Activated T-cell treated with anti-CD3 and anti-CD28 coated beads, Interleukin-2, amount 50 U/mL, for 72 hours (primary cell): ENCODE measurements at regions not wholly inside any gene's neighbourhood (a gene's known extent, or its start where the extent isn't known, plus 50 kb on each side); places are given as distances from the start of the nearest gene placed in this dataset.
"Not testable (repeated sequence)": the region's sequence is repeated elsewhere in the genome, so short reads cannot be mapped to it uniquely, and the experiment has no call there.

ENCODE experiments used
- ATAC-seq, 2 donors: fragments of 150-1000 bp; cut with Tn5 transposase; replicated peaks in 1 of 2; 2 replicates each; pipeline ENCODE4 v1.10.0; 2021; ENCODE audit warnings: moderate library complexity in 2 of 2, mild to moderate bottlenecking in 1 of 2
- DNase-seq, 2 donors: peaks; one replicate each; pipeline ENCODE4 v3.0.0; 2021 to 2022; ENCODE audit warnings: mixed read lengths in 1 of 2
- H3K27ac Mint-ChIP-seq: one replicate; pipeline ENCODE4 v1.8.0; 2022; ENCODE audit warnings: mild to moderate bottlenecking, moderate library complexity, mixed read lengths
- H3K27me3 Mint-ChIP-seq: one replicate; pipeline ENCODE4 v1.8.0; 2022; ENCODE audit warnings: low read depth, mixed read lengths
- H3K36me3 Mint-ChIP-seq, 2 donors: one replicate each; pipeline ENCODE4 v1.8.0; 2022; ENCODE audit warnings: mixed read lengths in 2 of 2, mild to moderate bottlenecking in 1 of 2; ENCODE audit not compliant: insufficient read depth in 2 of 2
- H3K4me1 Mint-ChIP-seq: one replicate; pipeline ENCODE4 v1.8.0; 2022; ENCODE audit warnings: low read depth, mixed read lengths
- H3K4me3 Mint-ChIP-seq, 2 donors: one replicate each; pipeline ENCODE4 v1.8.0; 2022; ENCODE audit warnings: mild to moderate bottlenecking in 2 of 2, mixed read lengths in 2 of 2, moderate library complexity in 2 of 2
- H3K9me3 Mint-ChIP-seq, 2 donors: one replicate each; pipeline ENCODE4 v1.8.0; 2022; ENCODE audit warnings: mixed read lengths in 2 of 2

- ATAC-seq = no peak
- Mint-ChIP-seq H3K9me3 (no peaks in the 10 kb centered on the region), H3K36me3 (no peaks in the 10 kb centered on the region), H3K4me3 (no peak overlapping the region), H3K27ac (no peak overlapping the region), H3K27me3 (peaks cover 20% of the 10 kb centered on the region), H3K4me1 (no peaks in the 10 kb centered on the region)
- DNase-seq = no peak
These were observed 54.2 kb upstream of the RABGAP1L start for GRCh38 chr1:174105086-174105485.

GRCh38 chr1:174103766-174104165, 55.6 kb upstream of the RABGAP1L start:
- DNase-seq = no peak
- no peak for ATAC-seq
- H3K27ac Mint-ChIP-seq = no peak overlapping the region
- no peaks in the 10 kb centered on the region for H3K4me1 Mint-ChIP-seq
- peaks cover 7% of the 10 kb centered on the region for H3K27me3 Mint-ChIP-seq
- H3K36me3 Mint-ChIP-seq = no peaks in the 10 kb centered on the region
- H3K4me3 Mint-ChIP-seq = no peak overlapping the region
- H3K9me3 Mint-ChIP-seq = no peaks in the 10 kb centered on the region

- H3K27ac Mint-ChIP-seq, DNase-seq, H3K27me3 Mint-ChIP-seq, H3K4me1 Mint-ChIP-seq, ATAC-seq, H3K4me3 Mint-ChIP-seq, H3K36me3 Mint-ChIP-seq, H3K9me3 Mint-ChIP-seq: not testable (repeated sequence)
These were observed 57.3 kb upstream of the RABGAP1L start for GRCh38 chr1:174101976-174102375.

- Mint-ChIP-seq H3K27me3 (peaks cover 10% of the 10 kb centered on the region), H3K4me1 (no peaks in the 10 kb centered on the region), H3K4me3 (no peak overlapping the region), H3K9me3 (no peaks in the 10 kb centered on the region), H3K36me3 (no peaks in the 10 kb centered on the region), H3K27ac (no peak overlapping the region)
- ATAC-seq (no peak), DNase-seq (no peak)
These were observed 61.9 kb upstream of the RABGAP1L start for GRCh38 chr1:174097426-174097825.

GRCh38 chr1:174093789-174094188, 65.5 kb upstream of the RABGAP1L start:
- DNase-seq (peak; percentile 4 to 5), ATAC-seq (peak; percentile 39 to 40)
- H3K27ac Mint-ChIP-seq, H3K36me3 Mint-ChIP-seq, H3K4me3 Mint-ChIP-seq, H3K4me1 Mint-ChIP-seq, H3K9me3 Mint-ChIP-seq: not testable (repeated sequence)
- H3K27me3 Mint-ChIP-seq = peaks cover 10% of the 10 kb centered on the region

DNA sequence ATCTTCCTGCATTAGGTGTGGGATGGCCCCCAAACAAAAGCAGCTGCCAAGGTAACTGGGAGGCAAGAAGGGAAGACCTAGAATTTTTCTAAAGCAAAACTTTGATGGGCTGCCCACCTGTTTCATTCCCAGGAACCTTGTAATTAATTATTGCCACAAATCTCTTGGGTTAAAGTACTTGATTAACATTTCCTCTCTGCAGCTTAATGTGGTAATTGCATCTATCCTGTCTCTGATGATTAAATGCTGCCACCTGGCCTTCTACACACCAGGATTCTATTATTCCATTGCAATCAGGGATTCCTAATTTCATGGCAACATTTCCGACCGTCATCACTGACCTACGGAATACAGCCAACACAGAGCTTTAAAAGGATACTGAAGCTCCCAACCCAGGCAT, 68.3 kb upstream of the RC3H1 start:
- H3K27ac Mint-ChIP-seq = no peak overlapping the region
- H3K27me3 Mint-ChIP-seq = peaks cover 1% of the 10 kb centered on the region
- no peaks in the 10 kb centered on the region for H3K4me1 Mint-ChIP-seq
- ATAC-seq (no peak), DNase-seq (no peak)
- no peak overlapping the region for H3K4me3 Mint-ChIP-seq
- peaks cover 0 to 3% of the 10 kb centered on the region in 2 donors for H3K36me3 Mint-ChIP-seq
- H3K9me3 Mint-ChIP-seq = peaks cover 0 to 3% of the 10 kb centered on the region in 2 donors

GRCh38 chr1:174080819-174081218, 58.7 kb upstream of the RC3H1 start:
- Mint-ChIP-seq H3K4me1 (no peaks in the 10 kb centered on the region), H3K27ac (no peak overlapping the region), H3K36me3 (peaks cover 0 to 1% of the 10 kb centered on the region in 2 donors), H3K4me3 (no peak overlapping the region), H3K9me3 (no peaks in the 10 kb centered on the region), H3K27me3 (peaks cover 10% of the 10 kb centered on the region)
- DNase-seq (no peak), ATAC-seq (no peak)

GRCh38 chr1:174079796-174080195, 57.6 kb upstream of the RC3H1 start:
- Mint-ChIP-seq H3K4me1 (no peaks in the 10 kb centered on the region), H3K27ac (no peak overlapping the region), H3K9me3 (no peaks in the 10 kb centered on the region), H3K36me3 (peaks cover 0 to 1% of the 10 kb centered on the region in 2 donors), H3K4me3 (no peak overlapping the region), H3K27me3 (peaks cover 10% of the 10 kb centered on the region)
- no peak for ATAC-seq
- no peak for DNase-seq

DNA sequence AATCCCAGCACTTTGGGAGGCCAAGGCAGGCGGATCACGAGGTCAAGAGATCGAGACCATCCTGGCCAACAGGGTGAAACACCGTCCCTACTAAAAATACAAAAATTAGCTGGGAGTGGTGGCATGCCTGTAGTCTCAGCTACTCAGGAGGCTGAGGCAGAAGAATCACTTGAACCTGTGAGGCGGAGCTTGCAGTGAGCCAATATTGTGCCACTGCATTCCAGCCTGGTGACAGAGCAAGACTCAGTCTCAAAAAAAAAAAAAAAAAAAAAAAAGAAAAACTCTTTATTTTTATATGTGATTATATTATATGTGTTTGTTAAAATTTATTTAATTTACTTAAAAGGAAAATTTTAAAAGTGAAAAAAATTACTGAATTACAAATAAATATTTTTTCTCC, 56.8 kb upstream of the RC3H1 start:
- H3K27me3 Mint-ChIP-seq = peaks cover 10% of the 10 kb centered on the region
- H3K27ac Mint-ChIP-seq, H3K4me1 Mint-ChIP-seq, ATAC-seq, H3K4me3 Mint-ChIP-seq, H3K36me3 Mint-ChIP-seq, DNase-seq, H3K9me3 Mint-ChIP-seq: not testable (repeated sequence)

- Mint-ChIP-seq H3K4me3 (no peak overlapping the region), H3K9me3 (no peaks in the 10 kb centered on the region), H3K36me3 (peaks cover 0 to 1% of the 10 kb centered on the region in 2 donors), H3K4me1 (no peaks in the 10 kb centered on the region), H3K27ac (no peak overlapping the region), H3K27me3 (peaks cover 10% of the 10 kb centered on the region)
- DNase-seq = no peak
- no peak for ATAC-seq
These were observed 55.8 kb upstream of the RC3H1 start for GRCh38 chr1:174077749-174078490.

DNA sequence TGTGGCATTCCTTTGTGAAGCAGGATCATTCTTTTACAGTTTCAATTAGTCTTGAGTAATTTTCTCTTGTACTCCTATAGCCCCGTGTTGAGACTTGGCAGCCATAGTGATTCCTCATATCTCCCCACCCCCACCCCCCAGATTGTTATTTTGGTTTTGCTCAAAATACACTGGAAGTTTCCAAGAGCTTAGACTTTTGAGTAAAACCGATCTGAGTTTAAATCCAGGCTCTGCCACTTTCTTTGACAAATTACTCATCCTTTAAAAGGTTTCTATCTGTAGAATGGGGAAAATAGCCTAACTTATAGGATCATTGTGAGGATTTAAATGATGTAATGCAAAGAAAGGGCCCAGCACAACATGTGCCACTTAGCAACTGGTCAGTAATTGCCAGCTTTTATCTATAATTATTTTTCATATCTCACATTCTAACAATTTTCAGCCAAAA, 53.1 kb upstream of the RC3H1 start:
- Mint-ChIP-seq H3K36me3 (peaks cover 0 to 1% of the 10 kb centered on the region in 2 donors), H3K4me3 (no peak overlapping the region), H3K4me1 (no peaks in the 10 kb centered on the region), H3K27ac (no peak overlapping the region), H3K9me3 (no peaks in the 10 kb centered on the region), H3K27me3 (peaks cover 4% of the 10 kb centered on the region)
- DNase-seq = no peak
- no peak for ATAC-seq

DNA sequence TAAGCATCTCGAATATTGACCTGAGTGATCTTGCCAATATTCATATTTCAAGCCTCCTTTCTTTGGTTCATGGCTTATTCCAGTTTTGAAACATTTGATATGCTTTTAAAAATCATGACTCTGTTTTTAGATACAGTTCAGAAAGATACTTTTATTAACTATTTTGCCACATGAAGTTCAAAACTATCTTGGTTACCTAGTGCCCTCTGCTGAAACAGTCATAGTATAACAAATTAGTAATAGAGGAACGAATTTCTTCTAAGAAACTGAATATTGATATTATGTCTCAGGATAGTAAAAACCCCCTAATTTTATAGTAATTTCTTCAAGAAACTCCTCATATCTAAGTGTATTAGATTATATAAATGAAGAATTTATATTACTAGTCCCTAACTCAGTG, 52.6 kb upstream of the RC3H1 start:
- no peaks in the 10 kb centered on the region for H3K27me3 Mint-ChIP-seq
- DNase-seq (no peak), ATAC-seq (no peak)
- H3K9me3 Mint-ChIP-seq = no peaks in the 10 kb centered on the region
- no peaks in the 10 kb centered on the region for H3K4me1 Mint-ChIP-seq
- H3K27ac Mint-ChIP-seq = no peak overlapping the region
- no peak overlapping the region for H3K4me3 Mint-ChIP-seq
- H3K36me3 Mint-ChIP-seq = peaks cover 0 to 1% of the 10 kb centered on the region in 2 donors

DNA sequence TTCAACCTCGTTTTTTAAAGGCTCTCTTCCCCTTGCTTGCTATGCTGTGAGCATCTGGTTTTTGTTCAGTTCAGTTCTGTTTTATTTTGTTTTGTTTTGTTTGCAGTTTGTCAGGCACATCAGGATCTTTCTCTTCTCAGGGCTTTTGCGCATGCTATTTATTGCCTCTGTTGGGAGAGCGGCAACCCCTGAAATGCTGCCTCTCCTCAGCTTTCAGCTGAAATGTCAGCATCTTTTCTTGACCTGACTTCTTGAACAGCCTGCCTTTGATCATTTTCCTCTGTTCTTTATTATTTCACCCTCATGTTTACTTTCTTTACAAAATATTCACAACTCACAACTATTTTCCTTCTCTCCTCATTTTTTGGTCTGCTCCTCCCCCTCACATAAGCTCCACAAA, 50.4 kb upstream of the RC3H1 start:
- no peak overlapping the region for H3K4me3 Mint-ChIP-seq
- H3K4me1 Mint-ChIP-seq = peaks cover 8% of the 10 kb centered on the region
- H3K36me3 Mint-ChIP-seq = no peaks in the 10 kb centered on the region
- DNase-seq = no peak
- no peaks in the 10 kb centered on the region for H3K27me3 Mint-ChIP-seq
- no peak for ATAC-seq
- H3K27ac Mint-ChIP-seq = no peak overlapping the region
- H3K9me3 Mint-ChIP-seq = no peaks in the 10 kb centered on the region
